ENCODE measurements at regions not wholly inside any gene's neighbourhood (a gene's known extent, or its start where the extent isn't known, plus 50 kb on each side); places are given as distances from the start of the nearest gene placed in this dataset.

DNA sequence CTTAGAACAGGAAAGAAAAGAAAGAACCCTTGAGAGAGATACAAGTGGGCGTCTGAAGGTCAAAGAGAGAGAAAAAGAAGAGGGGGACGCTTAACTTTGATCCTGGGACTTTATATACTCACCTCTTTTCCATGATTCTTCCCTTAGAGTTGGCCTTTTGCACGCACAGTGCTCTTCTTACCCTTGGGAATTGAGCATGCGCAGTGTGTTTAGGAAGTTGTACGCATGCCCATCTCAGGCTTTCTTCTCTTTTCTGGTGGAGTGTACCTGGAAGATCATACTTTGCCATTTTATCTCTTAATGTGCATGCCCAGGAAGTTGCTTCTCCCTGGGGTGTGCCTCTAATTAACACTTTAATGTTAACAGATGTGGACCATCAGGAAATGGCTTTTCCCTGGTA is 229.6 kb upstream of the ANO3 start:
- intact Hi-C loops (cut with DNase I), result no loop called here
- Histone ChIP-seq H3K36me3 (no peaks in the 10 kb centered on the region), H3K4me3 (no peak overlapping the region), H3K4me1 (peaks cover 0 to under 1% (median 0%) of the 10 kb centered on the region in 4 donors), H3K9me3 (no peaks in the 10 kb centered on the region), H3K27ac (replicated peaks in 1 of 4) (no peak overlapping the region), H3K27me3 (no peaks in the 10 kb centered on the region)
- WGBS, result 95% methylated on average over 5 of the region's 5 CpGs
- TF ChIP-seq EP300 (IDR thresholded peaks at IDR 0.05) (no peak), POLR2A (IDR thresholded peaks at IDR 0.05; ENCODE audit: low read depth) (no peak), POLR2AphosphoS5 (IDR thresholded peaks at IDR 0.05) (no peak)
- TF ChIP-seq, protein P1, sequence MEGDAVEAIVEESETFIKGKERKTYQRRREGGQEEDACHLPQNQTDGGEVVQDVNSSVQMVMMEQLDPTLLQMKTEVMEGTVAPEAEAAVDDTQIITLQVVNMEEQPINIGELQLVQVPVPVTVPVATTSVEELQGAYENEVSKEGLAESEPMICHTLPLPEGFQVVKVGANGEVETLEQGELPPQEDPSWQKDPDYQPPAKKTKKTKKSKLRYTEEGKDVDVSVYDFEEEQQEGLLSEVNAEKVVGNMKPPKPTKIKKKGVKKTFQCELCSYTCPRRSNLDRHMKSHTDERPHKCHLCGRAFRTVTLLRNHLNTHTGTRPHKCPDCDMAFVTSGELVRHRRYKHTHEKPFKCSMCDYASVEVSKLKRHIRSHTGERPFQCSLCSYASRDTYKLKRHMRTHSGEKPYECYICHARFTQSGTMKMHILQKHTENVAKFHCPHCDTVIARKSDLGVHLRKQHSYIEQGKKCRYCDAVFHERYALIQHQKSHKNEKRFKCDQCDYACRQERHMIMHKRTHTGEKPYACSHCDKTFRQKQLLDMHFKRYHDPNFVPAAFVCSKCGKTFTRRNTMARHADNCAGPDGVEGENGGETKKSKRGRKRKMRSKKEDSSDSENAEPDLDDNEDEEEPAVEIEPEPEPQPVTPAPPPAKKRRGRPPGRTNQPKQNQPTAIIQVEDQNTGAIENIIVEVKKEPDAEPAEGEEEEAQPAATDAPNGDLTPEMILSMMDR (IDR thresholded peaks at IDR 0.05), result no peak
- DNase-seq (ENCODE audit: extremely low spot score), result no peak

DNA sequence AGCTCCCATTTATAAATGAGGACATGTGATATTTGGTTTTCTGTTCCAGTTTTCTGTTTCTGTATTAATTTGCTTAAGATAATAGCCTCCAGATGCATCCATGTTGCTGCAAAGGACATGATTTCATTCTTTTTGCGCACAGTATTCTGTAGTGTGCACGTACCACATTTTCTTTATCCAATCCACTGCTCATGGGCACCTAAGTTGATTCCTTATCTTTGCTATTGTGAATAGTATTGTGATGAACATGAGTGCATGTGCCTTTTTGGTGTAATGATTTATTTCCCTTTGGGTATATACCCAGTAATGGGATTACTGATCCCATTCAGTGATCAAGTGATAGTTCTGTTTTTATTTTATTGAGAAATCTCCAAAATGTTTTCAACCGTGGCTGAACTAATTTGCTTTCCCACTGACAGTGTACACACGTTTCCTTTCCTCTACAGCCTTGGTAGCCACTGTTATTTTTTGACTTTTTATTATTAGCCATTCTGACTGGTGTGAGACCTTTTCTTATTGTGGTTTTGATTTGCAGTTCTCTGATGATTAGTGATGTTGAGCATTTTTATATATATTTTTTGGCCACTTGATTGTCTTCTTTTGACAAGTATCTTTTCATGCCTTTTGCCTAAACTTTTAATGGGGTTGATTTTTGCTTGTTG is 226.0 kb upstream of the ANO3 start:
- WGBS, result 85% methylated on average over 4 of the region's 4 CpGs
- Histone ChIP-seq H3K4me1 (peaks cover 0 to 30% (median 14%) of the 10 kb centered on the region in 4 donors), H3K9me3 (no peaks in the 10 kb centered on the region), H3K36me3 (no peaks in the 10 kb centered on the region), H3K27ac (replicated peaks in 1 of 4) (no peak overlapping the region), H3K27me3 (no peaks in the 10 kb centered on the region), H3K4me3 (no peak overlapping the region)
- TF ChIP-seq POLR2A (IDR thresholded peaks at IDR 0.05; ENCODE audit: low read depth) (no peak), EP300 (IDR thresholded peaks at IDR 0.05) (no peak), POLR2AphosphoS5 (IDR thresholded peaks at IDR 0.05) (no peak)
- TF ChIP-seq, protein P1 (IDR thresholded peaks at IDR 0.05), result no peak
- DNase-seq (ENCODE audit: extremely low spot score), result no peak
- intact Hi-C loops (cut with DNase I), result no loop called here

DNA sequence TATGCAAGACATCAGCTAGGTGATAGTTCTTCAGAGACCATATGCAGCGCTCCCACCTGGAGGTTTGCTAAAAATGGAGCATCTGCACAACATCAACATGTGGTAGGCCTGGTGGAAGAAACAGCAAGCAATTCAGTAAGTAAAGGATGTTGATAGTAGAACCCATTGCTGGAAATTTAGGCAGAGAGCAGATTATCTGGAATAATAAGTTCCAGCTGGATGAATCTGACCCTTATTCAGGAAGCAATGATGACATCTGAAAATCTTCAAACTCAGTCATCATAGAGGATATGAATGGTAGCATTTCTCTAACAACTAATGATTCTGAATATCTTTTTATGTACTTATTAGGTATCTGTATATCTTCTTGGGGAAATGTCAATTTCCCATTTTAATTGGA is 225.2 kb upstream of the ANO3 start:
- no peak for DNase-seq (ENCODE audit: extremely low spot score)
- Histone ChIP-seq H3K36me3 (no peaks in the 10 kb centered on the region), H3K4me1 (peaks cover 0 to 30% (median 14%) of the 10 kb centered on the region in 4 donors), H3K27me3 (no peaks in the 10 kb centered on the region), H3K9me3 (no peaks in the 10 kb centered on the region), H3K27ac (replicated peaks in 1 of 4) (no peak overlapping the region), H3K4me3 (no peak overlapping the region)
- WGBS, result 72% methylated on average over 1 of the region's 1 CpG
- TF ChIP-seq POLR2A (IDR thresholded peaks at IDR 0.05; ENCODE audit: low read depth), result no peak
- TF ChIP-seq EP300 (IDR thresholded peaks at IDR 0.05), result no peak
- TF ChIP-seq POLR2AphosphoS5 (IDR thresholded peaks at IDR 0.05), result no peak
- TF ChIP-seq, protein P1 (IDR thresholded peaks at IDR 0.05), result no peak
- intact Hi-C loops (cut with DNase I), result no loop called here

DNA sequence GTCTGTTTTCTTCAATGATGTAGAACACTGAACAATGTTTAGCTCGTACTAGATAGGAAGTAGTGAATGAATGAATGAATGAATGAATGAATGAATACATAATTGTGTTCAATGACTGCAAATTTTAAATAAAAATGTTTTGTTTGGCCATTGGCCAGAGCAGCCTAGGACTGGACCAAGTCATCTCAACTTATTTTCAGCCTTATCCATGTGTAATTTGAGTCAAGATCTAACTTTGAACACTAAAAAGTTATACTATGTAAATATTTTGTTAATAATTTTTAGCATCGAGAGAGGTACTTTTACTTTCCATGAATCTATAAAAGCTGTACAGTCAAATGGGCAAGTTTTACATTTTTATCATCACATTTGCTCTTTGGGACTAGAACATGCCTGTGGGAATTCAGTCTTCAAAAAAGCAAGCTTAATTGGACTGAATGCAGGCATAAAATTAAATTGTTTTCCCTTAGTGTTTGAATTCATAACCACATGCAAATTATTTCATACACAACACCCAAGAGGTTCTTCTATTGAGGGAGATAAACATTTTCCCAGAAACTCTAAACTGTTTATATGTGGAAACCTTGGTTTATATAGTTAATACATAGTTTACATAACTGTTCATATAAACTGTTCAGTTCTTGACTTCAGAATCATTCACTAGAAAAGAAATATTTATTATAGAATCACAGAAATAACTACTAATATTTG is 222.1 kb upstream of the ANO3 start:
- intact Hi-C loops (cut with DNase I), result no loop called here
- Histone ChIP-seq H3K4me1 (peaks cover 0 to 30% (median 14%) of the 10 kb centered on the region in 4 donors), H3K27me3 (no peaks in the 10 kb centered on the region), H3K4me3 (no peak overlapping the region), H3K27ac (replicated peaks in 1 of 4) (no peak overlapping the region), H3K9me3 (peaks cover 0 to 5% (median 2%) of the 10 kb centered on the region in 4 donors), H3K36me3 (no peaks in the 10 kb centered on the region)
- no peak for DNase-seq (ENCODE audit: extremely low spot score)
- TF ChIP-seq, protein P1 (IDR thresholded peaks at IDR 0.05), result no peak
- TF ChIP-seq POLR2AphosphoS5 (IDR thresholded peaks at IDR 0.05), result no peak
- no peak for TF ChIP-seq EP300 (IDR thresholded peaks at IDR 0.05)
- TF ChIP-seq POLR2A (IDR thresholded peaks at IDR 0.05; ENCODE audit: low read depth), result no peak
- WGBS, result 42% methylated on average over 2 of the region's 2 CpGs
